H1 (cell line): ENCODE measurements at regions not wholly inside any gene's neighbourhood (a gene's known extent, or its start where the extent isn't known, plus 50 kb on each side); places are given as distances from the start of the nearest gene placed in this dataset.

Experiments
- CTCF ChIA-PET: fragments of 300-600 bp; sonication (Branson Sonifier 250); formaldehyde crosslinking; loops from one replicate; lab custom pipeline; 2021; ENCODE audit not compliant: partially characterized antibody; lab: Charles Lee
- POLR2A ChIA-PET: fragments of 300-600 bp; sonication (Branson Sonifier 250); formaldehyde crosslinking; loops from one replicate; lab custom pipeline; 2021; ENCODE audit warnings: inconsistent platforms; ENCODE audit not compliant: partially characterized antibody; lab: Charles Lee
- DNase-seq, 2 experiments: peaks; one replicate each; pipeline versions ENCODE4 v3.0.0 to v3.0.0-alpha.2; 2010 to 2022; ENCODE audit warnings: low spot score in 2 of 2, low read depth in 1 of 2, mixed read lengths in 1 of 2
- FAIRE-seq: peaks from 2 replicates; lab custom pipeline; 2011; peaks lifted over from hg19 to GRCh38; lab: Jason Lieb, UNC
- H2AFZ ChIP-seq: 2 replicates; pipeline ENCODE4 v1.8.1; 2012; ENCODE audit warnings: low read length, inconsistent platforms
- H2AK5ac ChIP-seq: 2 replicates; pipeline ENCODE4 v1.6.1; 2013; ENCODE audit warnings: low read depth, low read length
- H2BK120ac ChIP-seq: replicated peaks from 2 replicates; pipeline ENCODE3; 2013; ENCODE audit warnings: low read depth, low read length, inconsistent platforms
- H2BK12ac ChIP-seq: 2 replicates; pipeline ENCODE4 v1.6.1; 2013; ENCODE audit warnings: low read depth, low read length
- H2BK15ac ChIP-seq: 2 replicates; pipeline ENCODE4 v1.6.1; 2013; ENCODE audit warnings: low read length
- H2BK20ac ChIP-seq: 2 replicates; pipeline ENCODE4 v1.6.1; 2013; ENCODE audit warnings: low read length
- H2BK5ac ChIP-seq: 2 replicates; pipeline ENCODE4 v1.6.1; 2013; ENCODE audit warnings: low read depth, low read length
- H3K14ac ChIP-seq: 2 replicates; pipeline ENCODE4 v1.6.1; 2013; ENCODE audit warnings: inconsistent platforms; ENCODE audit not compliant: insufficient read length
- H3K18ac ChIP-seq: 2 replicates; pipeline ENCODE4 v1.6.1; 2013; ENCODE audit warnings: low read length; ENCODE audit errors: extremely low read depth
- H3K23ac ChIP-seq: 2 replicates; pipeline ENCODE4 v1.6.1; 2013; ENCODE audit warnings: inconsistent platforms; ENCODE audit not compliant: insufficient read length
- H3K23me2 ChIP-seq: 2 replicates; pipeline ENCODE4 v1.6.1; 2013; ENCODE audit warnings: low read depth, low read length
- H3K27ac ChIP-seq: 2 replicates; pipeline ENCODE4 v1.6.1; 2011; ENCODE audit warnings: low read depth, low read length, inconsistent platforms
- H3K27me3 ChIP-seq, 4 experiments: replicated peaks in 1 of 4; 1 replicate in 1 of 4; 2 replicates in 3 of 4; pipeline versions ENCODE4 v1.6.1 to v1.8.1; 2011 to 2013; ENCODE audit warnings: low read length in 3 of 4, mild to moderate bottlenecking in 3 of 4, inconsistent platforms in 2 of 4, mixed read lengths in 2 of 4, moderate library complexity in 1 of 4; ENCODE audit not compliant: control insufficient read depth in 3 of 4, insufficient read depth in 3 of 4; ENCODE audit errors: extremely low read depth in 1 of 4
- H3K36me3 ChIP-seq, 4 experiments: 2 replicates each; pipeline versions ENCODE4 v1.6.1 to v1.8.1; 2011 to 2013; ENCODE audit warnings: mild to moderate bottlenecking in 4 of 4, low read length in 3 of 4, moderate library complexity in 2 of 4, control low read depth in 1 of 4, inconsistent platforms in 1 of 4; ENCODE audit not compliant: insufficient read depth in 4 of 4, control insufficient read depth in 2 of 4
- H3K4ac ChIP-seq: replicated peaks from 2 replicates; pipeline ENCODE3; 2013; ENCODE audit warnings: low read length, low read depth, mixed read lengths, inconsistent platforms; ENCODE audit not compliant: insufficient read length
- H3K4me1 ChIP-seq, 4 experiments: replicated peaks in 1 of 4; 1 replicate in 1 of 4; 2 replicates in 3 of 4; pipeline versions ENCODE4 v1.6.1 to v1.8.1; 2011 to 2013; ENCODE audit warnings: low read length in 3 of 4, inconsistent platforms in 2 of 4, mixed read lengths in 1 of 4; ENCODE audit not compliant: insufficient read depth in 4 of 4, control insufficient read depth in 3 of 4
- H3K4me2 ChIP-seq, 2 experiments: 2 replicates each; pipeline versions ENCODE4 v1.6.1 to v1.8.1; 2011 to 2013; ENCODE audit warnings: low read depth in 2 of 2, low read length in 2 of 2, control low read depth in 1 of 2, inconsistent platforms in 1 of 2, mild to moderate bottlenecking in 1 of 2; ENCODE audit not compliant: insufficient read depth in 1 of 2
- H3K4me3 ChIP-seq, 4 experiments: fragments of 200-600, 300-600 bp in 1 of 4; sonication (generic), shearing (Covaris generic), sonication (Bioruptor Twin) in 1 of 4; 2 replicates each; pipeline versions ENCODE4 v1.5.1 to v1.8.1; 2011 to 2016; ENCODE audit warnings: low read length in 4 of 4, low read depth in 3 of 4, control low read depth in 2 of 4, inconsistent platforms in 2 of 4, mild to moderate bottlenecking in 2 of 4, mixed read lengths in 1 of 4, moderate library complexity in 1 of 4; ENCODE audit not compliant: insufficient read depth in 2 of 4; ENCODE audit errors: extremely low read depth in 1 of 4
- H3K56ac ChIP-seq: replicated peaks from 2 replicates; pipeline ENCODE3; 2013; ENCODE audit warnings: low read depth, mild to moderate bottlenecking, mixed read lengths, low read length, inconsistent platforms; ENCODE audit not compliant: insufficient read length
- H3K79me1 ChIP-seq: 2 replicates; pipeline ENCODE4 v1.6.1; 2013; ENCODE audit warnings: low read depth, low read length, control low read depth
- H3K79me2 ChIP-seq, 2 experiments: 2 replicates each; pipeline versions ENCODE4 v1.6.1 to v1.8.1; 2012 to 2013; ENCODE audit warnings: low read length in 2 of 2, mild to moderate bottlenecking in 2 of 2, inconsistent platforms in 1 of 2; ENCODE audit not compliant: insufficient read depth in 2 of 2, control insufficient read depth in 1 of 2
- H3K9ac ChIP-seq, 4 experiments: replicated peaks in 1 of 4; 1 replicate in 1 of 4; 2 replicates in 3 of 4; pipeline versions ENCODE4 v1.6.1 to v1.8.1; 2011 to 2013; ENCODE audit warnings: low read depth in 3 of 4, low read length in 3 of 4, control low read depth in 2 of 4, mild to moderate bottlenecking in 2 of 4, moderate library complexity in 2 of 4, inconsistent platforms in 1 of 4; ENCODE audit errors: extremely low read depth in 1 of 4
- H3K9me3 ChIP-seq, 2 experiments: 2 replicates each; pipeline versions ENCODE4 v1.6.1 to v1.8.1; 2012 to 2013; ENCODE audit warnings: mild to moderate bottlenecking in 2 of 2, moderate library complexity in 2 of 2, control low read depth in 1 of 2, inconsistent platforms in 1 of 2, low read depth in 1 of 2, low read length in 1 of 2, mixed read lengths in 1 of 2; ENCODE audit not compliant: insufficient read depth in 2 of 2
- H4K20me1 ChIP-seq, 2 experiments: replicated peaks in 1 of 2; 2 replicates each; pipeline versions ENCODE3 to v1.8.1; 2011 to 2013; ENCODE audit warnings: inconsistent platforms in 2 of 2, low read length in 2 of 2, mild to moderate bottlenecking in 1 of 2; ENCODE audit not compliant: insufficient read depth in 2 of 2, control insufficient read depth in 1 of 2
- H4K5ac ChIP-seq: 2 replicates; pipeline ENCODE4 v1.6.1; 2013; ENCODE audit warnings: low read length, low read depth, mixed read lengths, inconsistent platforms; ENCODE audit not compliant: insufficient read length
- H4K8ac ChIP-seq: 2 replicates; pipeline ENCODE4 v1.8.0; 2013; ENCODE audit warnings: mild to moderate bottlenecking, moderate library complexity, low read length, inconsistent platforms; ENCODE audit not compliant: insufficient read depth; ENCODE audit errors: extremely low read depth
- H4K91ac ChIP-seq: replicated peaks from 2 replicates; pipeline ENCODE3; 2013; ENCODE audit warnings: low read length, mixed read lengths, inconsistent platforms; ENCODE audit not compliant: insufficient read length
- POLR2A ChIP-seq, 2 experiments: IDR thresholded peaks; 1 replicate in 1 of 2; 2 replicates in 1 of 2; pipeline ENCODE4 v1.6.1; 2011; ENCODE audit warnings: low read depth in 2 of 2, low read length in 2 of 2, mild to moderate bottlenecking in 2 of 2; ENCODE audit errors: control extremely low read depth in 1 of 2
- SP2 ChIP-seq: IDR thresholded peaks from 2 replicates; pipeline ENCODE4 v1.6.1; 2012; ENCODE audit warnings: mild to moderate bottlenecking, low read length, inconsistent platforms
- TAF7 ChIP-seq: optimal IDR thresholded peaks from 2 replicates; pipeline ENCODE3; 2011; ENCODE audit warnings: low read depth, mild to moderate bottlenecking, inconsistent platforms, low read length, moderate library complexity, borderline replicate concordance
- WGBS, 2 experiments: shearing (Covaris generic) in 1 of 2; methylation state at CpG; one replicate each; pipeline versions ENCODE4 v1.1.6 to v1.1.7; 2013 to 2015; ENCODE audit warnings: low lambda C conversion rate in 2 of 2, mixed read lengths in 2 of 2, inconsistent platforms in 1 of 2, low coverage in 1 of 2, missing lambda C conversion rate in 1 of 2; ENCODE audit not compliant: insufficient replicate concordance in 2 of 2, insufficient coverage in 1 of 2, insufficient read length in 1 of 2; ENCODE audit errors: extremely low coverage in 1 of 2, missing lambda C conversion rate in 1 of 2; 5-methylcytosine and 5-hydroxymethylcytosine counted together

DNA sequence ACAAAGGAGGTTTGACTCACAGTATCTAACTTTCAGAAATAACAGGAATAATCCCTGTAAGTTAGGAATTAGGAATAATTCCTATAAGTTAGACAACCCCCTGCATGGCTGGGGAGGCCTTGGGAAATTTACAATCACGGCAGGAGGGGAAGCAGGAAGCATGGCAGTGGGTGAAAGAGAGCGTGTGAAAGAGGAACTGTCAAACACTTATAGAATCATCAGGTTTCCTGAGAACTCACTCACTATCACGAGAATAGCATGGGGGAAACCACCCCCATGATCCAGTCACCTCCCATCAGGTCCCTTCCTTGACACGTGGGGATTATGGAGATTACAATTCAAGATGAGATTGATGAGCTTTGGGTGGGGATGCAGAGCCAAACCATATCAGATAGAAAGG lies 385.5 kb downstream of the IL20RB start:
- ChIA-PET CTCF (interaction anchor here (0.7 to 2.6 kb wide), 2 partner anchors 48 to 233 kb away, joined by 3 to 7 read pairs; no protein-coding TSS in a partner anchor), POLR2A (no interaction called here)
- H3K27ac ChIP-seq = no peak overlapping the region
- H3K36me3 ChIP-seq = no peaks in the 10 kb centered on the region
- DNase-seq (no peak), FAIRE-seq (no peak)
- H3K18ac ChIP-seq = no peak overlapping the region
- no peak overlapping the region for H3K14ac ChIP-seq
- H2BK5ac ChIP-seq = no peak overlapping the region
- H3K27me3 ChIP-seq = no peaks in the 10 kb centered on the region
- H3K79me2 ChIP-seq = no peaks in the 10 kb centered on the region
- no peaks in the 10 kb centered on the region for H3K23me2 ChIP-seq
- H3K4me1 ChIP-seq = no peaks in the 10 kb centered on the region
- H2BK20ac ChIP-seq = no peak overlapping the region
- peaks cover 15 to 16% of the 10 kb centered on the region in 2 experiments for H3K9me3 ChIP-seq
- no peak overlapping the region for H2BK12ac ChIP-seq
- no peak overlapping the region for H4K8ac ChIP-seq
- H2BK120ac ChIP-seq = no peak overlapping the region
- H3K79me1 ChIP-seq = no peaks in the 10 kb centered on the region
- no peak overlapping the region for H3K9ac ChIP-seq
- no peak overlapping the region for H3K4me3 ChIP-seq
- H3K56ac ChIP-seq = no peak overlapping the region
- H3K23ac ChIP-seq = no peak overlapping the region
- H2AK5ac ChIP-seq = no peak overlapping the region
- TF ChIP-seq TAF7 (no peak), POLR2A (IDR thresholded peaks at IDR 0.05; ENCODE audit: control extremely low read depth in 1 of 2, low read depth in 2 of 2, low read length in 2 of 2) (no peak), SP2 (no peak)
- no peak overlapping the region for H3K4me2 ChIP-seq
- no peak overlapping the region for H2AFZ ChIP-seq
- H2BK15ac ChIP-seq = no peak overlapping the region
- H4K20me1 ChIP-seq = no peaks in the 10 kb centered on the region
- no peak overlapping the region for H4K91ac ChIP-seq
- no peak overlapping the region for H3K4ac ChIP-seq
- WGBS, 2 experiments = 74% methylated on average over 4 of the region's 4 CpGs; no CpG with 5 or more reads in 1 of the 2 experiments
- H4K5ac ChIP-seq = no peak overlapping the region
